RWPE2 (cell line): ENCODE measurements at regions not wholly inside any gene's neighbourhood (a gene's known extent, or its start where the extent isn't known, plus 50 kb on each side); places are given as distances from the start of the nearest gene placed in this dataset.

Source experiments
- ATAC-seq: fragments of 200-7000 bp; cut with Tn5 transposase; 3 replicates; pipeline ENCODE4 v1.9.1; 2021; ENCODE audit warnings: low read depth
- DNase-seq: peaks from one replicate; pipeline ENCODE4 v3.0.0-alpha.2; 2020; ENCODE audit warnings: low spot score
- H3K27ac ChIP-seq: fragments of 450-650 bp; 2 replicates; pipeline ENCODE4 v1.5.1; 2017; ENCODE audit warnings: mild to moderate bottlenecking; ENCODE audit not compliant: poor library complexity, severe bottlenecking
- H3K27me3 ChIP-seq: fragments of 250-450 bp; sonication (Bioruptor Pico); 2 replicates; pipeline ENCODE4 v1.5.1; 2021; ENCODE audit warnings: mild to moderate bottlenecking, moderate library complexity; ENCODE audit not compliant: insufficient read depth, poor library complexity, severe bottlenecking
- H3K36me3 ChIP-seq: fragments of 250-450 bp; sonication (Bioruptor Pico); 2 replicates; pipeline ENCODE4 v1.5.1; 2020; ENCODE audit warnings: low read depth, mild to moderate bottlenecking, moderate library complexity
- H3K4me1 ChIP-seq: fragments of 250-450 bp; sonication (Bioruptor Pico); 2 replicates; pipeline ENCODE4 v1.5.1; 2021; ENCODE audit warnings: mild to moderate bottlenecking, moderate library complexity; ENCODE audit not compliant: insufficient read depth, poor library complexity, severe bottlenecking
- H3K4me3 ChIP-seq: fragments of 250-450 bp; sonication (Bioruptor Pico); 2 replicates; pipeline ENCODE4 v1.5.1; 2021; ENCODE audit warnings: mild to moderate bottlenecking, moderate library complexity; ENCODE audit not compliant: severe bottlenecking
- H3K9me3 ChIP-seq: fragments of 250-450 bp; sonication (Bioruptor Pico); 2 replicates; pipeline ENCODE4 v1.5.1; 2021; ENCODE audit warnings: mild to moderate bottlenecking, moderate library complexity; ENCODE audit not compliant: severe bottlenecking
- TF ChIP-seq, protein P1 (sequence below): fragments of 450-650 bp; IDR thresholded peaks from one replicate; pipeline ENCODE4 v1.5.1; 2017; ENCODE audit warnings: mild to moderate bottlenecking, moderate library complexity; ENCODE audit not compliant: poor library complexity, severe bottlenecking

DNA sequence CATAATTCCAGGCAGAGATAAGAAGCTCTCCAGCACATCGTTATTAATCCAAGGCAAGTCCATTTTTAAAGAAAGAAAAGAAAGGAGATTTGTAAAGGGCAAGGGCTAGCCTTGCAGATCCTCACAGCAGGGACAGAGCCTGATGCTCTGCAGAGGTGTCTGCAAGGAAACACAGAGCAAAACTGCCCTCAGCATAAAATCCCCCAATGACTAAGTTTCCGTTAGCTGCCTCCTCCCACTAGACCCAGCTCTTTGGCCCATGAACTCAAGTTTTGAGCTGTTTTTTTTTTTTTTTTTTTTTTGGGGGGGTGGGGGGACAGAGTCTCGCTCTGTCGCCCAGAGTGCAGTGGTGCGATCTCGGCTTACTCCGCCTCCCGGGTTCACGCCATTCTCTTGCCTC, 300.7 kb downstream of the MTERF1 start:
- TF ChIP-seq, protein P1, sequence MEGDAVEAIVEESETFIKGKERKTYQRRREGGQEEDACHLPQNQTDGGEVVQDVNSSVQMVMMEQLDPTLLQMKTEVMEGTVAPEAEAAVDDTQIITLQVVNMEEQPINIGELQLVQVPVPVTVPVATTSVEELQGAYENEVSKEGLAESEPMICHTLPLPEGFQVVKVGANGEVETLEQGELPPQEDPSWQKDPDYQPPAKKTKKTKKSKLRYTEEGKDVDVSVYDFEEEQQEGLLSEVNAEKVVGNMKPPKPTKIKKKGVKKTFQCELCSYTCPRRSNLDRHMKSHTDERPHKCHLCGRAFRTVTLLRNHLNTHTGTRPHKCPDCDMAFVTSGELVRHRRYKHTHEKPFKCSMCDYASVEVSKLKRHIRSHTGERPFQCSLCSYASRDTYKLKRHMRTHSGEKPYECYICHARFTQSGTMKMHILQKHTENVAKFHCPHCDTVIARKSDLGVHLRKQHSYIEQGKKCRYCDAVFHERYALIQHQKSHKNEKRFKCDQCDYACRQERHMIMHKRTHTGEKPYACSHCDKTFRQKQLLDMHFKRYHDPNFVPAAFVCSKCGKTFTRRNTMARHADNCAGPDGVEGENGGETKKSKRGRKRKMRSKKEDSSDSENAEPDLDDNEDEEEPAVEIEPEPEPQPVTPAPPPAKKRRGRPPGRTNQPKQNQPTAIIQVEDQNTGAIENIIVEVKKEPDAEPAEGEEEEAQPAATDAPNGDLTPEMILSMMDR, result no peak
- no peak for DNase-seq
- no peaks in the 10 kb centered on the region for H3K27me3 ChIP-seq
- H3K27ac ChIP-seq, result no peak overlapping the region
- H3K4me3 ChIP-seq, result no peak overlapping the region
- ATAC-seq, result no peak
- H3K9me3 ChIP-seq, result no peaks in the 10 kb centered on the region
- no peaks in the 10 kb centered on the region for H3K4me1 ChIP-seq
- no peaks in the 10 kb centered on the region for H3K36me3 ChIP-seq

DNA sequence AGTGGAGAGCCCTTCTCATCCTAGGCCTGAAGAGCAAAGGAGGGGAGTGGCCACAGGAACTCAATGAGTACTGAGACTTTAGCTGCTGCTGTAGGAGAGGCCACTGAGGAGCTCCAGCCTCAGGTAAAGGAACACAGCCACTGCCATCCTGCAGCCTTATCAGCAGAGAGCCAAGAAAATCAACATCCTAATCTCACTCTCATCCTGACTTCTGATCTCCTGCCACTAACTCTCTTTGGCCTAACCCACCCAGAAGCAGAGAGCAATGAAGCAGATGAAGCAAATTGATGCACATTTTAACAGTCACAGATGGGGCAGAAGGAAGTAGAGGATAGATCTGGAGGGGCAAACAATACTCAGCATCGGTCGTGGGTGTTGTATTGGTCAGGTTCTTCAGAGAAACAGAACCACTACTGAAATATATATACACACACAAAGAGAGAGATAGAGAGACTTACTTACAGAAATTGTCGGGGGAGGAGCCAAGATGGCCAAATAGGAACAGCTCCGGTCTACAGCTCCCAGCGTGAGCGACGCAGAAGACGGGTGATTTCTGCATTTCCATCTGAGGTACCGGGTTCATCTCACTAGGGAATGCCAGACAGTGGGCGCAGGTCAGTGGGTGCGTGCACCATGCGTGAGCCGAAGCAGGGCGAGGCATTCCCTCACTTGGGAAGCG, 297.6 kb downstream of the MTERF1 start:
- Histone ChIP-seq H3K9me3 (no peaks in the 10 kb centered on the region), H3K4me3 (no peak overlapping the region), H3K36me3 (no peaks in the 10 kb centered on the region), H3K4me1 (no peaks in the 10 kb centered on the region), H3K27me3 (no peaks in the 10 kb centered on the region), H3K27ac (no peak overlapping the region)
- DNase-seq, result no peak
- TF ChIP-seq, protein P1, result no peak
- no peak for ATAC-seq

DNA sequence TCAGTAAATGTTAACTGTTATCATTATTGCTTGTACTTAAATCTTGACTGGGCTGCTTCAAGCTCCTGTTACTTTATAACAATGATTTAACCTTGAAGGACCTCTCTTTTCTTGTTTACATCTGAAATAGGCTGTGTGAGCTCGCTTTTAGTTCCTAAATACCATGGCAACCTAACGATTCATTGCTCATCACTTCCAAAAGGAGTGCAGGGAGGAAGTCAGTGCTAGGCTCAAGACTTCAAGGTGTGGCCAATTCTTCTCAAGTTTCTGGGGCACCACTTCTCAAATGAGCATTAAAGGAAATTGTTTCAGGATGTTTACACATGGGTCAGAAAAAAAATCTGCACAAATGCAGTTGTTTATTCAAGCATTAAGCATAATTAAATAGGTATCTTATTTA, 284.2 kb downstream of the MTERF1 start:
- DNase-seq (no peak), ATAC-seq (no peak; the same call in 2 of the 3 replicates)
- no peaks in the 10 kb centered on the region for H3K36me3 ChIP-seq
- TF ChIP-seq, protein P1, result no peak
- no peak overlapping the region for H3K4me3 ChIP-seq
- no peaks in the 10 kb centered on the region for H3K9me3 ChIP-seq
- no peaks in the 10 kb centered on the region for H3K27me3 ChIP-seq
- no peaks in the 10 kb centered on the region for H3K4me1 ChIP-seq
- H3K27ac ChIP-seq, result no peak overlapping the region

GRCh38 chr7:91598791-91599190, 281.7 kb downstream of the MTERF1 start:
- TF ChIP-seq, protein P1, result no peak
- H3K27me3 ChIP-seq, result no peaks in the 10 kb centered on the region
- H3K27ac ChIP-seq, result no peak overlapping the region
- H3K4me3 ChIP-seq, result no peak overlapping the region
- DNase-seq (no peak), ATAC-seq (no peak)
- no peaks in the 10 kb centered on the region for H3K4me1 ChIP-seq
- H3K9me3 ChIP-seq, result no peaks in the 10 kb centered on the region
- no peaks in the 10 kb centered on the region for H3K36me3 ChIP-seq

DNA sequence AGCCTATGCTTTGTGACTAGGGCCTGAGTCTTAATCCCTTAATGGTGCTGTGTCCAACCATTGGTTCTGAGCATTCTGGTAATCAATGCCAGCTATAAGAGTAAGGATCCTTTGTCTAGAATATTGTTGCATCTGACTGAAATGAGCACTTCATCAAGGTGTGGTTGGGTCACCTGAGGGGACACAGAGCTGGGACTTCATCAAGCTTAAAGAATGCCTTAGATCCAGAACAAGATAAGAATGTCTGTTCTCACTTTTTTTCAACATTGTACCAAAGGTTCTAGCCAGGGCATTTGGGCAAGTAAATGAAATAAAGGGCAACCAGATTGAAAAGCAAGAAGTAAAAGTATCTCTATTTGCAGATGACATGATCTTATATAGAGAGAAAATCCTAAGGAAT, 280.4 kb downstream of the MTERF1 start:
- no peak overlapping the region for H3K27ac ChIP-seq
- TF ChIP-seq, protein P1, result no peak
- no peak for DNase-seq
- no peaks in the 10 kb centered on the region for H3K36me3 ChIP-seq
- H3K9me3 ChIP-seq, result no peaks in the 10 kb centered on the region
- ATAC-seq, result no peak
- no peaks in the 10 kb centered on the region for H3K4me1 ChIP-seq
- no peaks in the 10 kb centered on the region for H3K27me3 ChIP-seq
- H3K4me3 ChIP-seq, result no peak overlapping the region
